GM12878 (cell line): ENCODE measurements at regions not wholly inside any gene's neighbourhood (a gene's known extent, or its start where the extent isn't known, plus 50 kb on each side); places are given as distances from the start of the nearest gene placed in this dataset.

Source experiments
- ATAC-seq: fragments of 200-7000 bp; cut with Tn5 transposase; 3 replicates; pipeline ENCODE4 v1.9.1; 2020; ENCODE audit warnings: mild to moderate bottlenecking, moderate library complexity
- BruUV-seq: library from RNA; stranded (reverse); fragments of 400-500 nt; replicated peaks from 2 replicates; lab custom pipeline; 2021; lab: Mats Ljungman, UMichigan
- CTCF ChIA-PET: fragments of 300-600 bp; sonication (Branson Sonifier 250); formaldehyde crosslinking; extraction: SDS; loops from one replicate; lab custom pipeline; 2021; ENCODE audit warnings: inconsistent platforms; lab: Yijun Ruan, JAX
- POLR2A ChIA-PET: fragments of 350-600 bp; formaldehyde crosslinking; extraction: SDS; loops from one replicate; lab custom pipeline; 2021; ENCODE audit warnings: inconsistent platforms; lab: Charles Lee
- RAD21 ChIA-PET: fragments of 300-600 bp; sonication (Branson Sonifier 250); formaldehyde crosslinking; loops from one replicate; lab custom pipeline; 2023; ENCODE audit warnings: antibody characterized with exemption; ENCODE audit not compliant: unreplicated experiment; lab: Charles Lee
- SMC1A ChIA-PET: fragments of 300-600 bp; sonication (Branson Sonifier 250); formaldehyde crosslinking; loops from one replicate; lab custom pipeline; 2023; ENCODE audit not compliant: unreplicated experiment, uncharacterized antibody; lab: Charles Lee
- DNase-seq: peaks from one replicate; pipeline ENCODE4 v3.0.0-alpha.2; 2011; ENCODE audit warnings: low read depth, low spot score
- FAIRE-seq: peaks from 3 replicates; lab custom pipeline; 2011; peaks lifted over from hg19 to GRCh38; lab: Jason Lieb, UNC
- H2AFZ ChIP-seq: 2 replicates; pipeline ENCODE4 v1.6.0; 2011; ENCODE audit warnings: low read depth, low read length, control low read depth; ENCODE audit not compliant: control insufficient read depth
- H3K27ac ChIP-seq: 2 replicates; pipeline ENCODE4 v1.5.1; 2011; ENCODE audit warnings: control low read depth; ENCODE audit not compliant: control insufficient read depth, insufficient read depth
- H3K27me3 ChIP-seq, 2 experiments: replicated peaks in 1 of 2; 2 replicates each; pipeline versions ENCODE4 v1.6.0 to v1.6.1; 2011; ENCODE audit warnings: low read length in 1 of 2; ENCODE audit not compliant: control insufficient read depth in 2 of 2, insufficient read depth in 2 of 2
- H3K36me3 ChIP-seq, 2 experiments: 2 replicates each; pipeline ENCODE4 v1.5.1; 2011; ENCODE audit warnings: low read length in 1 of 2; ENCODE audit not compliant: control insufficient read depth in 2 of 2, insufficient read depth in 2 of 2
- H3K4me1 ChIP-seq: 2 replicates; pipeline ENCODE4 v1.6.1; 2011; ENCODE audit warnings: mild to moderate bottlenecking, low read length, moderate library complexity, mixed read lengths; ENCODE audit not compliant: control insufficient read depth, insufficient read depth
- H3K4me2 ChIP-seq: 2 replicates; pipeline ENCODE4 v1.6.0; 2011; ENCODE audit warnings: control low read depth; ENCODE audit not compliant: control insufficient read depth, insufficient read depth
- H3K4me3 ChIP-seq: fragments of 200-600 bp; sonication (generic); 2 replicates; pipeline ENCODE4 v1.5.1; 2016
- H3K79me2 ChIP-seq: 2 replicates; pipeline ENCODE4 v1.6.0; 2011; ENCODE audit warnings: low read length; ENCODE audit not compliant: control insufficient read depth, insufficient read depth
- H3K9ac ChIP-seq: 2 replicates; pipeline ENCODE4 v1.8.0; 2011; ENCODE audit warnings: low read length, control low read depth, mixed read lengths; ENCODE audit not compliant: control insufficient read depth, insufficient read depth
- H3K9me3 ChIP-seq: replicated peaks from 3 replicates; pipeline ENCODE4 v1.5.1; 2011; ENCODE audit warnings: mild to moderate bottlenecking, low read length; ENCODE audit not compliant: control insufficient read depth, insufficient read depth
- H4K20me1 ChIP-seq: 2 replicates; pipeline ENCODE4 v1.6.0; 2011; ENCODE audit not compliant: control insufficient read depth, insufficient read depth
- FOXK2 ChIP-seq: fragments of 450-650 bp; IDR thresholded peaks from 2 replicates; pipeline ENCODE4 v1.6.1; 2017; ENCODE audit warnings: mild to moderate bottlenecking, moderate library complexity
- HDAC2 ChIP-seq: fragments of 200-600 bp; sonication (generic); IDR thresholded peaks from 2 replicates; pipeline ENCODE4 v1.6.1; 2017
- HDAC6 ChIP-seq: fragments of 200-600 bp; sonication (generic); IDR thresholded peaks from one replicate; pipeline ENCODE4 v1.8.0; 2017; ENCODE audit warnings: antibody characterized with exemption; ENCODE audit not compliant: unreplicated experiment
- IKZF1 ChIP-seq: fragments of 450-650 bp; conservative IDR thresholded peaks from 2 replicates; pipeline ENCODE4 v1.6.1; 2017; ENCODE audit warnings: antibody characterized with exemption, mild to moderate bottlenecking
- JUND ChIP-seq: IDR thresholded peaks from 2 replicates; pipeline ENCODE4 v1.6.1; 2012; ENCODE audit warnings: low read depth, mild to moderate bottlenecking, low read length, improper control_type of control experiment, moderate library complexity
- MEF2A ChIP-seq: IDR thresholded peaks from 2 replicates; pipeline ENCODE4 v1.6.1; 2011; ENCODE audit warnings: low read depth, mild to moderate bottlenecking, low read length, moderate library complexity; ENCODE audit not compliant: insufficient read depth
- NFIC ChIP-seq: IDR thresholded peaks from 2 replicates; pipeline ENCODE4 v1.6.1; 2012; ENCODE audit warnings: low read depth, mild to moderate bottlenecking, inconsistent platforms, low read length, moderate library complexity
- NFYA ChIP-seq: IDR thresholded peaks from 2 replicates; pipeline ENCODE4 v1.6.1; 2011; ENCODE audit warnings: low read depth, mild to moderate bottlenecking, low read length, improper control_type of control experiment, borderline replicate concordance
- POU2F2 ChIP-seq: IDR thresholded peaks from 3 replicates; pipeline ENCODE4 v1.6.1; 2011; ENCODE audit warnings: low read depth, mild to moderate bottlenecking, low read length, borderline replicate concordance
- PRDM15 ChIP-seq: fragments of 450-650 bp; formaldehyde crosslinking; IDR thresholded peaks from 2 replicates; pipeline ENCODE4 v1.4.0; 2020; ENCODE audit warnings: mild to moderate bottlenecking, moderate library complexity
- RCOR1 ChIP-seq: conservative IDR thresholded peaks from 2 replicates; pipeline ENCODE4 v1.6.1; 2012; ENCODE audit warnings: low read depth, low read length, improper control_type of control experiment
- STAT1 ChIP-seq: fragments of 450-650 bp; conservative IDR thresholded peaks from 2 replicates; pipeline ENCODE4 v1.6.1; 2014; ENCODE audit warnings: antibody characterized with exemption, mild to moderate bottlenecking
- STAT3 ChIP-seq: IDR thresholded peaks from 2 replicates; pipeline ENCODE4 v1.6.1; 2011; ENCODE audit warnings: low read depth, low read length, improper control_type of control experiment
- TCF3 ChIP-seq: IDR thresholded peaks from 2 replicates; pipeline ENCODE4 v1.6.1; 2012; ENCODE audit warnings: low read depth, mild to moderate bottlenecking, low read length, borderline replicate concordance; ENCODE audit not compliant: insufficient read depth
- USF2 ChIP-seq: IDR thresholded peaks from 2 replicates; pipeline ENCODE4 v1.6.1; 2011; ENCODE audit warnings: low read depth, low read length, improper control_type of control experiment, borderline replicate concordance
- ZNF274 ChIP-seq: IDR thresholded peaks from one replicate; pipeline ENCODE4 v1.8.0; 2011; ENCODE audit not compliant: insufficient read length, insufficient read depth
- WGBS: methylation state at CpG from one replicate; pipeline ENCODE4 v1.1.6; 2016; ENCODE audit warnings: low lambda C conversion rate; ENCODE audit not compliant: insufficient replicate concordance, insufficient coverage; ENCODE audit errors: missing lambda C conversion rate; 5-methylcytosine and 5-hydroxymethylcytosine counted together
- in situ Hi-C: fragments of 300-500 bp; cut with MboI; formaldehyde crosslinking; loops from 9 replicates; pipeline ENCODE4 v1.14.3; 2018; ENCODE audit warnings: mixed read lengths
- intact Hi-C: fragments of 100-400 bp; cut with micrococcal nuclease; formaldehyde crosslinking; loops from one replicate; pipeline ENCODE4 v1.14.2; 2022; ENCODE audit not compliant: unreplicated experiment
- TF ChIP-seq, protein P1 (sequence below): IDR thresholded peaks from 2 replicates; pipeline ENCODE4 v1.6.1; 2012; ENCODE audit warnings: low read depth, low read length, improper control_type of control experiment

- Histone ChIP-seq H2AFZ (no peak overlapping the region), H3K9me3 (no peaks in the 10 kb centered on the region; the same call in 2 of the 3 replicates), H3K4me3 (no peak overlapping the region), H3K27me3 (0 out of 4 replicates have a peak, but pooled peaks cover 0 to 1% of the 10 kb centered on the region in 2 experiments), H3K27ac (no peak overlapping the region), H3K79me2 (no peaks in the 10 kb centered on the region), H3K4me1 (no peaks in the 10 kb centered on the region), H3K36me3 (no peaks in the 10 kb centered on the region), H3K9ac (no peak overlapping the region), H4K20me1 (no peaks in the 10 kb centered on the region), H3K4me2 (no peak overlapping the region)
- ChIA-PET SMC1A (interaction anchor here (0.8 to 1.1 kb wide), 2 partner anchors 11 to 92 kb away, joined by 3 to 4 read pairs; no protein-coding TSS in a partner anchor), CTCF (no interaction called here), RAD21 (interaction anchor here (1.1 to 1.2 kb wide), 2 partner anchors 8 to 91 kb away, joined by 3 read pairs; no protein-coding TSS in a partner anchor), POLR2A (no interaction called here)
- WGBS = 35% methylated on average over 3 of the region's 3 CpGs
- intact Hi-C loops (no loop called here), in situ Hi-C loops (no loop called here)
- FAIRE-seq = no peak
- no TSS peak for BruUV-seq
- TF ChIP-seq MEF2A = no peak
- no peak for TF ChIP-seq ZNF274
- TF ChIP-seq TCF3 = no peak
- TF ChIP-seq NFYA = no peak
- no peak for TF ChIP-seq PRDM15 (CRISPR knock-in tag)
- no peak for TF ChIP-seq RCOR1
- no peak for TF ChIP-seq HDAC6
- TF ChIP-seq JUND = no peak
- no peak for TF ChIP-seq USF2
- TF ChIP-seq HDAC2 = no peak
- no peak for TF ChIP-seq STAT3
- TF ChIP-seq NFIC = no peak
- TF ChIP-seq POU2F2 = no peak
- TF ChIP-seq, protein P1, sequence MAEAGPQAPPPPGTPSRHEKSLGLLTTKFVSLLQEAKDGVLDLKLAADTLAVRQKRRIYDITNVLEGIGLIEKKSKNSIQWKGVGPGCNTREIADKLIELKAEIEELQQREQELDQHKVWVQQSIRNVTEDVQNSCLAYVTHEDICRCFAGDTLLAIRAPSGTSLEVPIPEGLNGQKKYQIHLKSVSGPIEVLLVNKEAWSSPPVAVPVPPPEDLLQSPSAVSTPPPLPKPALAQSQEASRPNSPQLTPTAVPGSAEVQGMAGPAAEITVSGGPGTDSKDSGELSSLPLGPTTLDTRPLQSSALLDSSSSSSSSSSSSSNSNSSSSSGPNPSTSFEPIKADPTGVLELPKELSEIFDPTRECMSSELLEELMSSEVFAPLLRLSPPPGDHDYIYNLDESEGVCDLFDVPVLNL = no peak
- no peak for TF ChIP-seq IKZF1
- TF ChIP-seq STAT1 = no peak
- TF ChIP-seq FOXK2 = no peak
- DNase-seq = no peak
- no peak for ATAC-seq
These were observed 98.6 kb downstream of the FHDC1 start for GRCh38 chr4:153034681-153035080.
